ENCODE measurements at regions not wholly inside any gene's neighbourhood (a gene's known extent, or its start where the extent isn't known, plus 50 kb on each side); places are given as distances from the start of the nearest gene placed in this dataset.

DNA sequence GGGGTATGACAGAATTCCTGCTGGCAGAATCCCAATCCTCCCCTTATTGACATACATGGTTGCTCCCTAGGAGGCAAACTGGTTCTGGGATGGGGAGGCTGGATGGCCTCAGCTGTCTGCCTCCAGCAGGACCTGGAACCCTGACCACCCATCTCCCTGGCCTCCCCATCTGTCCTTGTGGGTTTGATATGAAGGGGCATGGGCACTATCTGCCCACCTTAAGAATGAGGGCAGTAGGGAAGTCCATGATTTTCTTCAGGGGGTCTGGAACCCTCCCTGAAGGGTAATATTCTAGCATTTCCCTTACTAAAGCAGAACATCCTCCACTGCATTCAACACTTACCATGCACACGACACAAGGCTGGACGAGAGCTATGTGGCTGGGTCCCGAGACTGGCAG, 113.6 kb downstream of the VAPA start:
- TF ChIP-seq, protein P1, sequence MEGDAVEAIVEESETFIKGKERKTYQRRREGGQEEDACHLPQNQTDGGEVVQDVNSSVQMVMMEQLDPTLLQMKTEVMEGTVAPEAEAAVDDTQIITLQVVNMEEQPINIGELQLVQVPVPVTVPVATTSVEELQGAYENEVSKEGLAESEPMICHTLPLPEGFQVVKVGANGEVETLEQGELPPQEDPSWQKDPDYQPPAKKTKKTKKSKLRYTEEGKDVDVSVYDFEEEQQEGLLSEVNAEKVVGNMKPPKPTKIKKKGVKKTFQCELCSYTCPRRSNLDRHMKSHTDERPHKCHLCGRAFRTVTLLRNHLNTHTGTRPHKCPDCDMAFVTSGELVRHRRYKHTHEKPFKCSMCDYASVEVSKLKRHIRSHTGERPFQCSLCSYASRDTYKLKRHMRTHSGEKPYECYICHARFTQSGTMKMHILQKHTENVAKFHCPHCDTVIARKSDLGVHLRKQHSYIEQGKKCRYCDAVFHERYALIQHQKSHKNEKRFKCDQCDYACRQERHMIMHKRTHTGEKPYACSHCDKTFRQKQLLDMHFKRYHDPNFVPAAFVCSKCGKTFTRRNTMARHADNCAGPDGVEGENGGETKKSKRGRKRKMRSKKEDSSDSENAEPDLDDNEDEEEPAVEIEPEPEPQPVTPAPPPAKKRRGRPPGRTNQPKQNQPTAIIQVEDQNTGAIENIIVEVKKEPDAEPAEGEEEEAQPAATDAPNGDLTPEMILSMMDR (IDR thresholded peaks at IDR 0.05 in 2 of 3, conservative IDR thresholded peaks at IDR 0.05 in 1 of 3; ENCODE audit: borderline replicate concordance in 1 of 3, insufficient read depth in 1 of 3, low read depth in 2 of 3, low read length in 2 of 3), result no peak
- TF ChIP-seq POLR2A (IDR thresholded peaks at IDR 0.05; ENCODE audit: borderline replicate concordance, extremely low read depth, insufficient read depth, insufficient read length), result no peak
- TF ChIP-seq POLR2AphosphoS5 (IDR thresholded peaks at IDR 0.05; ENCODE audit: low read depth, low read length), result no peak

Data from HCT116 (cell line).